SJCRH30 (cell line): ENCODE measurements at regions not wholly inside any gene's neighbourhood (a gene's known extent, or its start where the extent isn't known, plus 50 kb on each side); places are given as distances from the start of the nearest gene placed in this dataset.

Experiments used
- DNase-seq, 2 experiments: peaks; one replicate each; pipeline ENCODE4 v3.0.0-alpha.2; 2015 to 2020
- H3K27ac ChIP-seq: fragments of 250-450 bp; sonication (Bioruptor Pico); 2 replicates; pipeline ENCODE4 v1.5.1; 2020; ENCODE audit warnings: mild to moderate bottlenecking, moderate library complexity
- H3K27me3 ChIP-seq: fragments of 250-450 bp; sonication (Bioruptor Pico); 2 replicates; pipeline ENCODE4 v1.5.1; 2020; ENCODE audit warnings: mild to moderate bottlenecking, moderate library complexity
- H3K36me3 ChIP-seq: fragments of 250-450 bp; sonication (Bioruptor Pico); 2 replicates; pipeline ENCODE4 v1.5.1; 2020; ENCODE audit warnings: mild to moderate bottlenecking, moderate library complexity
- H3K4me1 ChIP-seq: fragments of 250-450 bp; sonication (Bioruptor Pico); 2 replicates; pipeline ENCODE4 v1.5.1; 2020; ENCODE audit warnings: mild to moderate bottlenecking, moderate library complexity
- H3K4me3 ChIP-seq: fragments of 250-450 bp; sonication (Bioruptor Pico); 2 replicates; pipeline ENCODE4 v1.5.1; 2020; ENCODE audit warnings: mild to moderate bottlenecking, moderate library complexity
- H3K9me3 ChIP-seq: fragments of 250-450 bp; sonication (Bioruptor Pico); replicated peaks from 2 replicates; pipeline ENCODE4 v1.5.1; 2020; ENCODE audit warnings: mild to moderate bottlenecking, moderate library complexity

- Histone ChIP-seq H3K27ac (no peak overlapping the region), H3K36me3 (no peaks in the 10 kb centered on the region), H3K9me3 (no peaks in the 10 kb centered on the region), H3K4me3 (no peak overlapping the region), H3K27me3 (no peaks in the 10 kb centered on the region; the same call in 1 of the 2 replicates), H3K4me1 (no peaks in the 10 kb centered on the region)
- no peak for DNase-seq
Observed at GRCh38 chr5:38207343-38207742, 51.0 kb upstream of the EGFLAM start.

GRCh38 chr5:38202741-38203140, 55.6 kb upstream of the EGFLAM start:
- H3K27ac ChIP-seq = no peak overlapping the region
- no peak for DNase-seq
- no peak overlapping the region for H3K4me3 ChIP-seq
- H3K9me3 ChIP-seq = no peaks in the 10 kb centered on the region
- H3K4me1 ChIP-seq = no peaks in the 10 kb centered on the region
- no peaks in the 10 kb centered on the region for H3K36me3 ChIP-seq
- no peaks in the 10 kb centered on the region for H3K27me3 ChIP-seq

GRCh38 chr5:38200872-38201557, 57.3 kb upstream of the EGFLAM start:
- H3K4me1 ChIP-seq = no peaks in the 10 kb centered on the region
- no peak overlapping the region for H3K27ac ChIP-seq
- no peak overlapping the region for H3K4me3 ChIP-seq
- H3K36me3 ChIP-seq = no peaks in the 10 kb centered on the region
- H3K9me3 ChIP-seq = no peaks in the 10 kb centered on the region
- H3K27me3 ChIP-seq = no peaks in the 10 kb centered on the region
- DNase-seq = no peak

GRCh38 chr5:38197118-38197517, 61.2 kb upstream of the EGFLAM start:
- H3K27ac ChIP-seq = no peak overlapping the region
- no peaks in the 10 kb centered on the region for H3K9me3 ChIP-seq
- H3K4me3 ChIP-seq = no peak overlapping the region
- H3K4me1 ChIP-seq = 0 out of 2 replicates have a peak, but pooled peaks cover 3% of the 10 kb centered on the region
- DNase-seq = no peak
- no peaks in the 10 kb centered on the region; the same call in 1 of the 2 replicates for H3K27me3 ChIP-seq
- no peaks in the 10 kb centered on the region for H3K36me3 ChIP-seq

- Histone ChIP-seq H3K4me1 (0 out of 2 replicates have a peak, but pooled peaks cover 3% of the 10 kb centered on the region), H3K27ac (no peak overlapping the region), H3K36me3 (no peaks in the 10 kb centered on the region), H3K4me3 (no peak overlapping the region), H3K9me3 (no peaks in the 10 kb centered on the region), H3K27me3 (no peaks in the 10 kb centered on the region; the same call in 1 of the 2 replicates)
- DNase-seq = peak; percentile 64 to 82
Observed at GRCh38 chr5:38193015-38193581, 65.3 kb upstream of the EGFLAM start.

GRCh38 chr5:38191693-38192092, 66.7 kb upstream of the EGFLAM start:
- H3K27me3 ChIP-seq = no peaks in the 10 kb centered on the region; the same call in 1 of the 2 replicates

GRCh38 chr5:38190111-38190510, 68.2 kb upstream of the EGFLAM start:
- H3K27ac ChIP-seq = no peak overlapping the region
- no peaks in the 10 kb centered on the region; the same call in 1 of the 2 replicates for H3K36me3 ChIP-seq
- DNase-seq = peak; percentile 42 to 57
- H3K27me3 ChIP-seq = no peaks in the 10 kb centered on the region
- H3K4me3 ChIP-seq = no peak overlapping the region
- H3K9me3 ChIP-seq = no peaks in the 10 kb centered on the region
- 0 out of 2 replicates have a peak, but pooled peaks cover 3% of the 10 kb centered on the region for H3K4me1 ChIP-seq

More at GRCh38 chr5:38191693-38192092, 66.7 kb upstream of the EGFLAM start:
- Histone ChIP-seq H3K9me3 (no peaks in the 10 kb centered on the region), H3K36me3 (no peaks in the 10 kb centered on the region; the same call in 1 of the 2 replicates), H3K4me3 (no peak overlapping the region), H3K4me1 (0 out of 2 replicates have a peak, but pooled peaks cover 3% of the 10 kb centered on the region), H3K27ac (no peak overlapping the region)
- no peak for DNase-seq

- no peaks in the 10 kb centered on the region for H3K27me3 ChIP-seq
- no peak overlapping the region for H3K4me3 ChIP-seq
- H3K27ac ChIP-seq = no peak overlapping the region
- no peaks in the 10 kb centered on the region for H3K9me3 ChIP-seq
- no peak for DNase-seq
- 0 out of 2 replicates have a peak, but pooled peaks cover 3% of the 10 kb centered on the region for H3K4me1 ChIP-seq
- H3K36me3 ChIP-seq = no peaks in the 10 kb centered on the region; the same call in 1 of the 2 replicates
Observed at GRCh38 chr5:38189081-38189504, 69.3 kb upstream of the EGFLAM start.

GRCh38 chr5:38188591-38188990, 69.8 kb upstream of the EGFLAM start:
- Histone ChIP-seq H3K4me1 (0 out of 2 replicates have a peak, but pooled peaks cover 3% of the 10 kb centered on the region), H3K36me3 (no peaks in the 10 kb centered on the region; the same call in 1 of the 2 replicates), H3K27ac (no peak overlapping the region), H3K9me3 (no peaks in the 10 kb centered on the region), H3K27me3 (no peaks in the 10 kb centered on the region), H3K4me3 (no peak overlapping the region)
- DNase-seq = no peak

GRCh38 chr5:38187532-38187931, 70.8 kb upstream of the EGFLAM start:
- no peaks in the 10 kb centered on the region for H3K27me3 ChIP-seq
- H3K4me1 ChIP-seq = no peaks in the 10 kb centered on the region
- DNase-seq = no peak
- no peak overlapping the region for H3K27ac ChIP-seq
- H3K9me3 ChIP-seq = no peaks in the 10 kb centered on the region
- H3K36me3 ChIP-seq = no peaks in the 10 kb centered on the region; the same call in 1 of the 2 replicates
- H3K4me3 ChIP-seq = no peak overlapping the region

- Histone ChIP-seq H3K9me3 (0 out of 2 replicates have a peak, but pooled peaks cover 3% of the 10 kb centered on the region), H3K27me3 (no peaks in the 10 kb centered on the region), H3K27ac (no peak overlapping the region), H3K4me1 (no peaks in the 10 kb centered on the region), H3K36me3 (no peaks in the 10 kb centered on the region; the same call in 1 of the 2 replicates), H3K4me3 (no peak overlapping the region)
- DNase-seq = no peak
Observed at GRCh38 chr5:38184627-38185026, 73.7 kb upstream of the EGFLAM start.

- H3K36me3 ChIP-seq = no peaks in the 10 kb centered on the region; the same call in 1 of the 2 replicates
Observed at GRCh38 chr5:38182991-38183390, 75.4 kb upstream of the EGFLAM start.

GRCh38 chr5:38168029-38168428, 90.3 kb upstream of the EGFLAM start:
- no peaks in the 10 kb centered on the region for H3K9me3 ChIP-seq
- DNase-seq = no peak
- no peaks in the 10 kb centered on the region for H3K36me3 ChIP-seq
- H3K27ac ChIP-seq = no peak overlapping the region
- no peaks in the 10 kb centered on the region for H3K27me3 ChIP-seq
- no peak overlapping the region for H3K4me3 ChIP-seq
- H3K4me1 ChIP-seq = no peaks in the 10 kb centered on the region

More at GRCh38 chr5:38182991-38183390, 75.4 kb upstream of the EGFLAM start:
- H3K27ac ChIP-seq = no peak overlapping the region
- H3K9me3 ChIP-seq = 0 out of 2 replicates have a peak, but pooled peaks cover 3% of the 10 kb centered on the region
- H3K27me3 ChIP-seq = no peaks in the 10 kb centered on the region
- H3K4me1 ChIP-seq = no peaks in the 10 kb centered on the region
- no peak overlapping the region for H3K4me3 ChIP-seq
- DNase-seq = no peak

GRCh38 chr5:38167562-38167996, 90.8 kb upstream of the EGFLAM start:
- DNase-seq = peak; percentile 17 to 33
- Histone ChIP-seq H3K36me3 (no peaks in the 10 kb centered on the region), H3K27ac (no peak overlapping the region), H3K27me3 (no peaks in the 10 kb centered on the region), H3K4me1 (no peaks in the 10 kb centered on the region), H3K9me3 (no peaks in the 10 kb centered on the region), H3K4me3 (no peak overlapping the region)

GRCh38 chr5:38166832-38167231, 91.5 kb upstream of the EGFLAM start:
- no peaks in the 10 kb centered on the region for H3K9me3 ChIP-seq
- H3K4me3 ChIP-seq = no peak overlapping the region
- H3K27ac ChIP-seq = no peak overlapping the region
- no peak for DNase-seq
- H3K27me3 ChIP-seq = no peaks in the 10 kb centered on the region
- H3K4me1 ChIP-seq = no peaks in the 10 kb centered on the region
- H3K36me3 ChIP-seq = no peaks in the 10 kb centered on the region
